HCT116 (cell line): ENCODE measurements at regions not wholly inside any gene's neighbourhood (a gene's known extent, or its start where the extent isn't known, plus 50 kb on each side); places are given as distances from the start of the nearest gene placed in this dataset.

Experiments used
- ATAC-seq: fragments of 200-7000 bp; cut with Tn5 transposase; 2 replicates; pipeline ENCODE4 v1.9.1; 2020; ENCODE audit warnings: mild to moderate bottlenecking, moderate library complexity
- BruUV-seq: library from RNA; stranded (reverse); fragments of 400-500 nt; replicated peaks from 2 replicates; lab custom pipeline; 2021; lab: Mats Ljungman, UMichigan
- CTCF ChIA-PET: fragments of 300-600 bp; sonication (Branson Sonifier 250); formaldehyde crosslinking; loops from one replicate; lab custom pipeline; 2021; ENCODE audit warnings: antibody characterized with exemption; lab: Charles Lee
- POLR2A ChIA-PET: fragments of 300-600, 350-600 bp; sonication (Branson Sonifier 250); formaldehyde crosslinking; loops from one replicate; lab custom pipeline; 2021; ENCODE audit warnings: antibody characterized with exemption; lab: Charles Lee
- RAD21 ChIA-PET, 2 experiments: fragments of 300-600 bp; sonication (Branson Sonifier 250); formaldehyde crosslinking; loops; one replicate each; lab custom pipeline; 2023; ENCODE audit warnings: low total read pairs in 2 of 2; ENCODE audit not compliant: uncharacterized antibody in 2 of 2, unreplicated experiment in 2 of 2, low non-redundant PET in 1 of 2; lab: Charles Lee
- DNase-seq: peaks from one replicate; pipeline ENCODE4 v3.0.0-alpha.2; 2010; ENCODE audit warnings: low read depth, low spot score
- H2AFZ ChIP-seq: fragments of 200-600 bp; shearing (Covaris generic), sonication (generic); 2 replicates; pipeline ENCODE4 v1.6.1; 2017; ENCODE audit warnings: low read depth, mixed run types, mixed read lengths, antibody characterized with exemption, low read length; ENCODE audit not compliant: poor library complexity, severe bottlenecking
- H3K27ac ChIP-seq: 2 replicates; pipeline ENCODE4 v1.5.1; 2012; ENCODE audit warnings: low read depth, low read length
- H3K27me3 ChIP-seq: fragments of 200-600 bp; sonication (generic); 2 replicates; pipeline ENCODE4 v1.6.1; 2016; ENCODE audit warnings: mixed run types, low read length, mixed read lengths; ENCODE audit not compliant: insufficient read depth
- H3K36me3 ChIP-seq, 2 experiments: fragments of 200-500 bp in 1 of 2; fragments of 200-600 bp in 1 of 2; sonication (Bioruptor generic) in 1 of 2; sonication (generic) in 1 of 2; 2 replicates each; pipeline versions ENCODE4 v1.5.1 to v1.6.1; 2014 to 2016; ENCODE audit warnings: low read length in 2 of 2, inconsistent platforms in 1 of 2, mixed read lengths in 1 of 2, mixed run types in 1 of 2; ENCODE audit not compliant: insufficient read depth in 2 of 2, control insufficient read depth in 1 of 2
- H3K4me1 ChIP-seq, 2 experiments: fragments of 200-600 bp in 1 of 2; sonication (generic) in 1 of 2; 2 replicates each; pipeline versions ENCODE4 v1.5.1 to v1.6.1; 2012 to 2017; ENCODE audit warnings: low read length in 2 of 2, inconsistent platforms in 1 of 2, mild to moderate bottlenecking in 1 of 2, mixed read lengths in 1 of 2, mixed run types in 1 of 2, moderate library complexity in 1 of 2; ENCODE audit not compliant: insufficient read depth in 2 of 2, control insufficient read depth in 1 of 2
- H3K4me2 ChIP-seq: fragments of 200-600 bp; sonication (generic); 2 replicates; pipeline ENCODE4 v1.6.1; 2017; ENCODE audit warnings: mixed run types, low read length, mixed read lengths
- H3K4me3 ChIP-seq, 2 experiments: fragments of 200-600 bp in 1 of 2; sonication (generic) in 1 of 2; replicated peaks in 1 of 2; 2 replicates each; pipeline ENCODE4 v1.5.1; 2011 to 2016; ENCODE audit warnings: low read length in 2 of 2, control low read depth in 1 of 2, low read depth in 1 of 2, mild to moderate bottlenecking in 1 of 2, mixed read lengths in 1 of 2, mixed run types in 1 of 2
- H3K79me2 ChIP-seq: fragments of 200-600 bp; sonication (generic); 2 replicates; pipeline ENCODE4 v1.6.1; 2017; ENCODE audit warnings: mild to moderate bottlenecking, mixed run types, low read length, moderate library complexity, mixed read lengths; ENCODE audit not compliant: insufficient read depth
- H3K9ac ChIP-seq: fragments of 200-600 bp; sonication (generic); 2 replicates; pipeline ENCODE4 v1.6.1; 2016; ENCODE audit warnings: low read length, mixed read lengths
- H3K9me2 ChIP-seq: fragments of 200-600 bp; sonication (generic), shearing (Covaris generic); 2 replicates; pipeline ENCODE4 v1.6.1; 2017; ENCODE audit warnings: mixed run types, mild to moderate bottlenecking, moderate library complexity; ENCODE audit not compliant: insufficient read depth
- H3K9me3 ChIP-seq, 2 experiments: fragments of 200-500 bp in 1 of 2; fragments of 200-600 bp in 1 of 2; sonication (Bioruptor generic) in 1 of 2; sonication (generic) in 1 of 2; 2 replicates each; pipeline ENCODE4 v1.6.1; 2014 to 2017; ENCODE audit warnings: low read length in 2 of 2, mixed read lengths in 2 of 2, inconsistent platforms in 1 of 2, low read depth in 1 of 2, mild to moderate bottlenecking in 1 of 2, mixed run types in 1 of 2, moderate library complexity in 1 of 2; ENCODE audit not compliant: control insufficient read depth in 1 of 2, insufficient read depth in 1 of 2
- H4K20me1 ChIP-seq: fragments of 200-600 bp; sonication (generic), shearing (Covaris generic); 2 replicates; pipeline ENCODE4 v1.6.1; 2017; ENCODE audit warnings: mixed run types, mild to moderate bottlenecking, moderate library complexity; ENCODE audit not compliant: insufficient read depth
- CBX3 ChIP-seq: IDR thresholded peaks from 2 replicates; pipeline ENCODE4 v1.6.1; 2012; ENCODE audit warnings: low read depth
- CEBPB ChIP-seq: IDR thresholded peaks from 2 replicates; pipeline ENCODE4 v1.6.1; 2012; ENCODE audit warnings: low read depth
- EGR1 ChIP-seq: IDR thresholded peaks from 2 replicates; pipeline ENCODE4 v1.6.1; 2012; ENCODE audit warnings: low read depth
- EZH2 ChIP-seq: fragments of 200-600 bp; sonication (generic); IDR thresholded peaks from 2 replicates; pipeline ENCODE4 v1.6.1; 2017; ENCODE audit warnings: antibody characterized with exemption, mixed run types
- EZH2phosphoT487 ChIP-seq: fragments of 200-600 bp; IDR thresholded peaks from 2 replicates; pipeline ENCODE4 v1.6.1; 2018; ENCODE audit warnings: antibody characterized with exemption, borderline replicate concordance
- FOSL1 ChIP-seq: IDR thresholded peaks from 2 replicates; pipeline ENCODE4 v1.6.1; 2012; ENCODE audit warnings: low read depth
- JUND ChIP-seq: IDR thresholded peaks from 2 replicates; pipeline ENCODE4 v1.6.1; 2012
- POLR2AphosphoS5 ChIP-seq: IDR thresholded peaks from 2 replicates; pipeline ENCODE4 v1.6.1; 2011; ENCODE audit warnings: mild to moderate bottlenecking, low read depth, low read length, moderate library complexity
- RAD21 ChIP-seq: IDR thresholded peaks from 2 replicates; pipeline ENCODE4 v1.6.1; 2012; ENCODE audit warnings: low read depth, mild to moderate bottlenecking
- REST ChIP-seq: IDR thresholded peaks from 2 replicates; pipeline ENCODE4 v1.6.1; 2012; ENCODE audit warnings: low read depth
- SP1 ChIP-seq: IDR thresholded peaks from 2 replicates; pipeline ENCODE4 v1.6.1; 2012; ENCODE audit warnings: low read depth
- SRF ChIP-seq: IDR thresholded peaks from 2 replicates; pipeline ENCODE4 v1.6.1; 2012; ENCODE audit warnings: low read depth
- TCF7L2 ChIP-seq: IDR thresholded peaks from 2 replicates; pipeline ENCODE4 v1.7.0; 2011; ENCODE audit warnings: borderline replicate concordance, inconsistent platforms; ENCODE audit not compliant: insufficient read depth, insufficient read length; ENCODE audit errors: extremely low read depth
- ZFX ChIP-seq: fragments of 450-650 bp; IDR thresholded peaks from 2 replicates; pipeline ENCODE4 v1.6.1; 2017
- intact Hi-C: fragments of 100-400 bp; cut with micrococcal nuclease; formaldehyde crosslinking; loops from 2 replicates; pipeline ENCODE4 v1.10.0; 2022
- TF ChIP-seq, protein P1 (sequence below): IDR thresholded peaks from 2 replicates; pipeline ENCODE4 v1.6.1; 2012
- TF ChIP-seq, protein P2 (sequence below): IDR thresholded peaks from 2 replicates; pipeline ENCODE4 v1.6.1; 2012
- TF ChIP-seq, protein P3 (sequence below), 3 experiments: fragments of 200-600 bp in 1 of 3; sonication (generic) in 1 of 3; IDR thresholded peaks in 2 of 3; conservative IDR thresholded peaks in 1 of 3; 2 replicates each; pipeline ENCODE4 v1.5.1; 2012 to 2017; ENCODE audit warnings: low read depth in 2 of 3, low read length in 2 of 3, antibody characterized with exemption in 1 of 3, borderline replicate concordance in 1 of 3, control low read depth in 1 of 3, mild to moderate bottlenecking in 1 of 3, mixed read lengths in 1 of 3, mixed run types in 1 of 3, moderate library complexity in 1 of 3; ENCODE audit not compliant: insufficient read depth in 1 of 3

DNA sequence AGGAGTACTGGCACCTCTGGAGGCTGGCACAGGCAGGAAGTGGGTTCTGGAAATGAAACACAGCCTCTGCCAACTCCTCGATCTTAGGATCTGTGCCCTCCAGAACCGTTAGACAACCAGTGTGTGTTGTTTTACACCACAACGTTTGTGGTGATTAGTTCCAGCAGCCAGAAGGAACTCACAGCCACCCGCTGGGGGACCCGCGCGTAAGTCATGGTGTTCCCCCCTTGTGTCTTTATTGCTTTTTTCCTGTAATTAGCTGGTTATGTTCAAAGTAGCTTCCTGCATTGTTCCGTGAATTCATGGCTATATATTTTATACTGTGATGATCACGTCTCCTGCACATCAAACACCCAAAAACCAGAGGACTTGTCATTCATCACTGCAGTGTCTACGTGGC lies 117.4 kb downstream of the RNASET2 start (continued):
- no peak for TF ChIP-seq TCF7L2
- TF ChIP-seq, protein P1, sequence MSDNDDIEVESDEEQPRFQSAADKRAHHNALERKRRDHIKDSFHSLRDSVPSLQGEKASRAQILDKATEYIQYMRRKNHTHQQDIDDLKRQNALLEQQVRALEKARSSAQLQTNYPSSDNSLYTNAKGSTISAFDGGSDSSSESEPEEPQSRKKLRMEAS, result no peak
- TF ChIP-seq RAD21, result no peak
- TF ChIP-seq ZFX, result no peak
- TF ChIP-seq EGR1, result no peak

- Histone ChIP-seq H3K27ac (no peak overlapping the region), H3K9me3 (no peaks in the 10 kb centered on the region), H3K4me3 (no peak overlapping the region), H3K36me3 (no peaks in the 10 kb centered on the region), H3K27me3 (no peaks in the 10 kb centered on the region), H2AFZ (no peak overlapping the region), H3K9ac (no peak overlapping the region), H4K20me1 (no peaks in the 10 kb centered on the region), H3K79me2 (no peaks in the 10 kb centered on the region), H3K4me1 (no peaks in the 10 kb centered on the region), H3K9me2 (no peaks in the 10 kb centered on the region), H3K4me2 (no peak overlapping the region)
- POLR2A ChIA-PET, result no interaction called here
- DNase-seq, result no peak
- no peak for TF ChIP-seq CBX3
- TF ChIP-seq, protein P2, sequence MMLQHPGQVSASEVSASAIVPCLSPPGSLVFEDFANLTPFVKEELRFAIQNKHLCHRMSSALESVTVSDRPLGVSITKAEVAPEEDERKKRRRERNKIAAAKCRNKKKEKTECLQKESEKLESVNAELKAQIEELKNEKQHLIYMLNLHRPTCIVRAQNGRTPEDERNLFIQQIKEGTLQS, result no peak
- no peak for TF ChIP-seq POLR2AphosphoS5
- no peak for TF ChIP-seq EZH2phosphoT487
- no peak for TF ChIP-seq EZH2
- TF ChIP-seq RAD21, result no peak
- TF ChIP-seq FOSL1, result no peak
- TF ChIP-seq, protein P1, result no peak
- no peak for TF ChIP-seq CEBPB
- TF ChIP-seq, protein P3, sequence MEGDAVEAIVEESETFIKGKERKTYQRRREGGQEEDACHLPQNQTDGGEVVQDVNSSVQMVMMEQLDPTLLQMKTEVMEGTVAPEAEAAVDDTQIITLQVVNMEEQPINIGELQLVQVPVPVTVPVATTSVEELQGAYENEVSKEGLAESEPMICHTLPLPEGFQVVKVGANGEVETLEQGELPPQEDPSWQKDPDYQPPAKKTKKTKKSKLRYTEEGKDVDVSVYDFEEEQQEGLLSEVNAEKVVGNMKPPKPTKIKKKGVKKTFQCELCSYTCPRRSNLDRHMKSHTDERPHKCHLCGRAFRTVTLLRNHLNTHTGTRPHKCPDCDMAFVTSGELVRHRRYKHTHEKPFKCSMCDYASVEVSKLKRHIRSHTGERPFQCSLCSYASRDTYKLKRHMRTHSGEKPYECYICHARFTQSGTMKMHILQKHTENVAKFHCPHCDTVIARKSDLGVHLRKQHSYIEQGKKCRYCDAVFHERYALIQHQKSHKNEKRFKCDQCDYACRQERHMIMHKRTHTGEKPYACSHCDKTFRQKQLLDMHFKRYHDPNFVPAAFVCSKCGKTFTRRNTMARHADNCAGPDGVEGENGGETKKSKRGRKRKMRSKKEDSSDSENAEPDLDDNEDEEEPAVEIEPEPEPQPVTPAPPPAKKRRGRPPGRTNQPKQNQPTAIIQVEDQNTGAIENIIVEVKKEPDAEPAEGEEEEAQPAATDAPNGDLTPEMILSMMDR (IDR thresholded peaks at IDR 0.05 in 2 of 3, conservative IDR thresholded peaks at IDR 0.05 in 1 of 3; ENCODE audit: borderline replicate concordance in 1 of 3, insufficient read depth in 1 of 3, low read depth in 2 of 3, low read length in 2 of 3), result no peak
- TF ChIP-seq SRF, result no peak
- no peak for TF ChIP-seq TCF7L2
- no peak for TF ChIP-seq REST
- TF ChIP-seq ZFX, result no peak
- TF ChIP-seq JUND, result no peak
- no peak for TF ChIP-seq SP1
- intact Hi-C loops, result no loop called here
- RAD21 ChIA-PET, result no interaction called here
- CTCF ChIA-PET, result no interaction called here
- ATAC-seq, result no peak
- no TSS peak for BruUV-seq
Measured at GRCh38 chr6:166836785-166837718, 119.3 kb downstream of the RNASET2 start.
